LNCaP clone FGC (cell line): ENCODE measurements at regions not wholly inside any gene's neighbourhood (a gene's known extent, or its start where the extent isn't known, plus 50 kb on each side); places are given as distances from the start of the nearest gene placed in this dataset.
"Not testable (repeated sequence)": the region's sequence is repeated elsewhere in the genome, so short reads cannot be mapped to it uniquely, and the experiment has no call there.

ENCODE experiments used
- DNase-seq: peaks from one replicate; pipeline ENCODE4 v3.0.0-alpha.2; 2011; ENCODE audit warnings: low read depth
- H3K4me3 ChIP-seq: 2 replicates; pipeline ENCODE4 v1.5.1; 2011; ENCODE audit warnings: mild to moderate bottlenecking, low read depth, low read length, control low read depth
- TF ChIP-seq, protein P1 (sequence below): IDR thresholded peaks from 2 replicates; pipeline ENCODE4 v1.5.1; 2012; ENCODE audit warnings: mild to moderate bottlenecking; ENCODE audit not compliant: control insufficient read depth, insufficient read depth; ENCODE audit errors: extremely low read depth

DNA sequence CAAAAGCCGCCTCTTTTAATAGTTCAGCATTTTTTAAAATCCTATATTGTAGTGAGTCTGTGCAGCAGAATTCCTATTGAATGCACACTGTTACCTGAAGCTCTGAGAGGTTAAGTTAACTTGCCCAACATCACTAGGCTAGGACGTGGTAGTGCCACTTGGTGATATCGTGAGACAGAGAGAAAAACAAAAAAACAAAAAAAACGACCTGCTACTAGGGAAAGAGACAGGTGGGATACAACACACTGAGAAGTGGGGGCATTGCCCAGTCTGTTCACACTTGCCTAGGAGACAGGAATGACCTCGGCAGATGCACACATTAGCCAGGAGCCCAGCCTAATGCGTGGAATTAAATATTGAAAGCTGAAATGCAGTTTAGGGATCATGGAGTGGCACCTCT is 129.7 kb upstream of the CCND2 start:
- TF ChIP-seq, protein P1, sequence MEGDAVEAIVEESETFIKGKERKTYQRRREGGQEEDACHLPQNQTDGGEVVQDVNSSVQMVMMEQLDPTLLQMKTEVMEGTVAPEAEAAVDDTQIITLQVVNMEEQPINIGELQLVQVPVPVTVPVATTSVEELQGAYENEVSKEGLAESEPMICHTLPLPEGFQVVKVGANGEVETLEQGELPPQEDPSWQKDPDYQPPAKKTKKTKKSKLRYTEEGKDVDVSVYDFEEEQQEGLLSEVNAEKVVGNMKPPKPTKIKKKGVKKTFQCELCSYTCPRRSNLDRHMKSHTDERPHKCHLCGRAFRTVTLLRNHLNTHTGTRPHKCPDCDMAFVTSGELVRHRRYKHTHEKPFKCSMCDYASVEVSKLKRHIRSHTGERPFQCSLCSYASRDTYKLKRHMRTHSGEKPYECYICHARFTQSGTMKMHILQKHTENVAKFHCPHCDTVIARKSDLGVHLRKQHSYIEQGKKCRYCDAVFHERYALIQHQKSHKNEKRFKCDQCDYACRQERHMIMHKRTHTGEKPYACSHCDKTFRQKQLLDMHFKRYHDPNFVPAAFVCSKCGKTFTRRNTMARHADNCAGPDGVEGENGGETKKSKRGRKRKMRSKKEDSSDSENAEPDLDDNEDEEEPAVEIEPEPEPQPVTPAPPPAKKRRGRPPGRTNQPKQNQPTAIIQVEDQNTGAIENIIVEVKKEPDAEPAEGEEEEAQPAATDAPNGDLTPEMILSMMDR = peak; percentile 31; the same call in 1 of the 2 replicates
- H3K4me3 ChIP-seq = no peak overlapping the region
- DNase-seq = no peak

DNA sequence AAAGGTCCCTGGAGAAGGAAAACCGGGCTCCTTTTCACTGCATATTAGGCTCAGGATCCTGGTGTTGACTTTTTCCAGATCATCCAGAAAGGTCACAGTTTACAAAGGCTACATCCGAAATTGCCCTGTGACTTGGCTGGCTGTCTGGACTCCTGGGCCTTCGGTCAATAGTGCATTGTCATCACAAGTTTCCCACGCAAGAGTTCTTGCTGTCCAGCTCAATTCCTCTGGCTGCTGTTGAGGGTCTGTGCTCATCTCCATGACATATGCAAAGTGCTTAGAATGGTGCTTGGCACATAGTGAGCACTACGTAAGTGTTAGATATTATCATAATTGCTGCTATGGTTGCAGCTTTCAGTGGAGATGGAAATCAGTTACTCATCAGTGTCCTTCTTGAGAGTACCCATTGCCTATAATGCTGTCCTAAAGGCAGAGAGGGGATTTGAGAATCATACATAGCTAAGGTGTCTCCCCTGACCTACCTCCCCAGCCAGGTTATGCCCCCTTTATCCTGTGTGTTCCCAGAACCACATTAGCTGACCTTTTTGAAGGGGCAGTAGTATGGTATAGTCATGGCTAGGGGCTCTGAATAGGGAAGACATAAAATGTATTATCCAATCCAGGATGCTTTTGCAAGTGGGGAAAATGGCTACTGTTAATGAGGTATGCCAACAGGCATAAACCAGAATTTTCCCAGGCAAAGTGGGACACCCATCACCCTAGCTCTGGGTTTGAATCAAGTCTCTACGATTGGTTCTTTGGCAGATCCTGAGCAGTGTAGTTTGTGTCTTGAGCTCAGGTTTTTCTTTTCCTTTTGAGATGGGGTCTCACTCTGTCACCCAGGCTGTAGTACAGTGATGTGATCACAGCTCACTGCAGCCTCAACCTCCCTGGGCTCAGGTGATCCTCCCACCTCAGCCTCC is 132.0 kb upstream of the CCND2 start:
- TF ChIP-seq, protein P1 = no peak
- DNase-seq = no peak
- H3K4me3 ChIP-seq = no peak overlapping the region

DNA sequence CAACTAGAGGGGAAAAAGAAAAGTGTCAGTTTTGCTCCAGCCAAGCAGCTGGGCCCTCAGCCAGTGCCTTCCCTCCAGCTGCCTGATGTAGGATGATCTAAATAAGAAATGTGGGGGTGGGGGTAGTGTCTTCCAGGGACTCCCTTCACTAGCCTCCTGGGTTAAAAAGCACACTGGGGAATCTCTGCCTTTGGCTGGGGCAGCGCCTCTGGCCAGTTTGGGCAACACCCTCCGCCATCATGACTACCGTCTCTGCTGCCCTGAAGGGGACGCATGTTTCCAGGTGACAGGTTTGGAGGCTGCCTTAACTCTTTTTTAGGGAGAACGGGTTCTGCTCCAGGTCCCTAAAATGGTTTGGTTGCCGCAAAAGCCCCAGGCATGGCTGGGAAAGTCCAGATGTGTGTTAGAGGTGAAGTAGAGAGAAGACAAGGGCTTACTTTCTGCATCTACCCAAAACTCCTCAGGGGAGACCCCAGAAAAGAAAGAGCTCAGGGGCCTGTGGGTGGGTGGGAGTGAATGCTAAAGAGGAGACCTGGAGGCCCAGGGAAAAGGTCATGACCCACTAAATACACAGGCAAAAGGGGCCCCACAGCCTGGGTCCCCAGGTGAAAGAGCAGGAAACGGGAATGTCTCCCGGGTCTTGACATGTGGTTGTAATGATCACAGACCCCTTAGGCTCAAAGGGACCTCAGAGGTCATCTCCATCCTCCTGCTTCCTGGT is 132.8 kb upstream of the CCND2 start:
- no peak overlapping the region for H3K4me3 ChIP-seq
- TF ChIP-seq, protein P1 = no peak
- no peak for DNase-seq

DNA sequence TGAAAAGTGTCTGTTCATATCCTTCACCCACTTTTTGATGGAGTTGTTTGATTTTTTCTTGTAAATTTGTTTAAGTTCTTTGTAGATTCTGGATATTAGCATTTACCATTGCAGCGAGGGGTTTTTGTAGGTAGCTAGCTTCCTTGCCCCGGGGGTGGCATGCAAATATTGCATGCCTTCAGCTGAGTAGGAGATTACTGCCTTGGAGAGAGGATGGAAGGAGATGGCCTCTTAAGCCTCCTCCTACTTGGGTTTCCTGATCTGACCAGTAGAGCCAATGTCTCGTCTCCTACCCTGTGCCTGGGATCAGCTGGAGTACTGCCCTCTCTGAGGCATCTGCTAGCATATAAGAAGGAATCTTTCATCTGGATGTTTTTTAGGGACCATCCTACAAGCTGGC is 134.4 kb upstream of the CCND2 start:
- DNase-seq = no peak
- no peak overlapping the region for H3K4me3 ChIP-seq
- TF ChIP-seq, protein P1 = no peak

DNA sequence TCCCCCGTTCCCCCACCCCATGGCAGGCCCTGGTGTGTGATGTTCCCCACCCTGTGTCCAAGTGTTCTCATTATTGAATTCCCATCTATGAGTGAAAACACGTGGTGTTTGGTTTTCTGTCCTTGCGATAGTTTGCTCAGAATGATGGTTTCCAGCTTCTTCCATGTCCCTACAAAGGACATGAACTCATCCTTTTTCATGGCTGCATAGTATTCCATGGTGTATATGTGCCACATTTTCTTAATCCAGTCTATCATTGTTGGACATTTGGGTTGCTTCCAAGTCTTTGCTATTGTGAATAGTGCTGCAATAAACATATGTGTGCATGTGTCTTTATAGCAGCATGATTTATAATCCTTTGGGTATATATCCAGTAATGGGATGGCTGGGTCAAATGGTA is 135.0 kb upstream of the CCND2 start:
- DNase-seq, H3K4me3 ChIP-seq: not testable (repeated sequence)

DNA sequence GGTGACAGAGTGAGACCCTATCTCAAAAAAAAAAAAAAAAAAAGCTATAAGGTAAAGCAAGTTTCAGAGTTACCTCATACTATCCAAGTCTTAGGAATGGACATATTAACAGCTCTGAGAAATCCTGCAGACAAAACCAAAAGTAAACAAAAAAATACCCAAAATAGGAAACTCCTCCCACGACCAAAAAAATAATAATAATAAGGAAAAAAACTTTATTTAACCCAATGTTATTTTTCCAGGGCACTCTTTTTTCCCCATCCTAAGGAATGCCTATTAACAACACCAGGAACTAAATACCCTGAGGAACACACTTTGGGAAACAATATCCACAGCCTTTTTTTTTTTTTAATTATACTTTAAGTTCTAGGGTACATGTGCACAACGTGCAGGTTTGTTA is 135.5 kb upstream of the CCND2 start:
- H3K4me3 ChIP-seq = no peak overlapping the region
- no peak for DNase-seq
- TF ChIP-seq, protein P1 = no peak

DNA sequence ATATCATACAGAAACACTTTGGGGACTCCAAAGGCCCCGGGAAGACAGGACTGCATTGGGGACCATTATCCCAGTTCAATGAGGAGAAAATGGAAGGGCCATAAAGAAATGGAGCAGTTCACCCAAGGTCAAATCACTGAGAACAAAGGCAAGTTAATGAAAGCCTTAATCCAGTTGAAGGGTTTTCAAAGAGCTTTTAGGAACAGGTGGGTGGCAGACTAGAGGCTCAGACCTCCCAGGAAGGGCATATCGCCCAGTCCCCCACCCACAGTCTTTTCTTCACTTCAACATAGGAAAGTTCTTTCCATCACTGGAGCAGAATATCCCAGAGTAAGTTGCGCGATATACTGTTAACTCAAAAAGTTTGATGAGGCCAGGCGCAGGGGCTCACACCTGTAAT is 136.1 kb upstream of the CCND2 start:
- TF ChIP-seq, protein P1 = no peak
- no peak overlapping the region for H3K4me3 ChIP-seq
- no peak for DNase-seq
